ENCODE measurements at regions not wholly inside any gene's neighbourhood (a gene's known extent, or its start where the extent isn't known, plus 50 kb on each side); places are given as distances from the start of the nearest gene placed in this dataset.

DNA sequence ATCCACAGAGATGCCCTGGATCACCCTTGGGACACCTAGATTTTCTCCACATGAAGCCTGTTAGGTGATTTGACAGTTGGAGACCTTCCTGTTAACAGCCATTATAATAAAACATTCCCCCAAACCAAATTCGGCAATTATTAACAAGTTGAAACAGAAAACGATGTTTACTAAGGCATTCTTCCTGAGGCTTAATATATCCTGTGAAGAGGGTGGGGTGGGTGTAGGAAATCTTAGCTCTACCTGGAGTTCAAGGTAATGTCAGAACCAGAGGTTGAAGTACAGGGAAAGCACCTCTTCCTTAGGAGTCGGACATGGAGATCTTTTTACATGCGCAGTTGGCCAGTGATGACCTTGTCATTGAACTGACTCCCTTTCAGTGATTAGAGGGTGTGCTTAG is 143.0 kb downstream of the FGF9 start:
- TF ChIP-seq, protein P1, sequence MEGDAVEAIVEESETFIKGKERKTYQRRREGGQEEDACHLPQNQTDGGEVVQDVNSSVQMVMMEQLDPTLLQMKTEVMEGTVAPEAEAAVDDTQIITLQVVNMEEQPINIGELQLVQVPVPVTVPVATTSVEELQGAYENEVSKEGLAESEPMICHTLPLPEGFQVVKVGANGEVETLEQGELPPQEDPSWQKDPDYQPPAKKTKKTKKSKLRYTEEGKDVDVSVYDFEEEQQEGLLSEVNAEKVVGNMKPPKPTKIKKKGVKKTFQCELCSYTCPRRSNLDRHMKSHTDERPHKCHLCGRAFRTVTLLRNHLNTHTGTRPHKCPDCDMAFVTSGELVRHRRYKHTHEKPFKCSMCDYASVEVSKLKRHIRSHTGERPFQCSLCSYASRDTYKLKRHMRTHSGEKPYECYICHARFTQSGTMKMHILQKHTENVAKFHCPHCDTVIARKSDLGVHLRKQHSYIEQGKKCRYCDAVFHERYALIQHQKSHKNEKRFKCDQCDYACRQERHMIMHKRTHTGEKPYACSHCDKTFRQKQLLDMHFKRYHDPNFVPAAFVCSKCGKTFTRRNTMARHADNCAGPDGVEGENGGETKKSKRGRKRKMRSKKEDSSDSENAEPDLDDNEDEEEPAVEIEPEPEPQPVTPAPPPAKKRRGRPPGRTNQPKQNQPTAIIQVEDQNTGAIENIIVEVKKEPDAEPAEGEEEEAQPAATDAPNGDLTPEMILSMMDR (IDR thresholded peaks at IDR 0.05; ENCODE audit: borderline replicate concordance, insufficient read depth, low read depth, low read length): no peak

DNA sequence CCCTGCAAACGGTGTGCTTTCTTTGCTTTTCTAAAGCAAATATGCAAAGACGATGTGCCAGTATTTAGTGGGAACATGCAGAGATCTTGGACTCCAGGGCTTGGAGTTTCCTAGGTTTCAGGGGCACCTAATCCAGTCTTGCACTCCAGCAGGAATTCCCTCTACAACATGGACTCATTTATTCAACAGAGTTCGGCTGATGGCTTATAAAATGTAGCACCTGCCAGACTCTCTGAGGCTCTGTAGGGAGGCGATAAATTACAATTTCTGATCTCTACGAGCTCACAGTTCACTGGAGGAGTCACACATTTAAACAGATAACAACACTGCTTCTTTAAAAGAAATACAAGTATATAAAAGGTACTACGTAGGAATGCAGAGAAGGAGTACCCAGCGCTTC is 143.7 kb downstream of the FGF9 start:
- TF ChIP-seq, protein P1 (IDR thresholded peaks at IDR 0.05; ENCODE audit: borderline replicate concordance, insufficient read depth, low read depth, low read length): no peak
- no peak overlapping the region for H3K4me3 ChIP-seq (ENCODE audit: low read depth, low read length)

More for the DNA sequence above, 143.0 kb downstream of the FGF9 start:
- no peak overlapping the region for H3K4me3 ChIP-seq (ENCODE audit: low read depth, low read length)

DNA sequence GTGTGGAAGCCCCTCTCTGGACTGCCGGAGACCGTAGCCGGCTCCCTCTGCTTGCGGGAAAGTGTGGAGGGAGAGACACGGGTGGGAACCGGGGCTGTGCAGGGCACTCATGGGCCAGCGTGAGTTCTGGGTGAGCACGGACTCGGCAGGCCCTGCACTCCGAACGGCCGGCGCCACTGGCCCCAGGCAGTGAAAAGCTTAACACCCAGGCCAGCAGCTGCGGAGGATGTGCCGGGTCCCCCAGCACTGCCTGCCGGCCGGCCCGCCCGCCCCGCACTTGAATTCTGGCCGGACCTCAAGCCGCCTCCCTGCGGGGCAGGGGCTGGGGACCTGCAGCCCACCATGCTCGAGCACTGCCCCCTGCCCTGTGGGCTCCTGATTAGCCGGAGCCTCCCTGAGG is 147.0 kb downstream of the FGF9 start:
- TF ChIP-seq, protein P1 (IDR thresholded peaks at IDR 0.05; ENCODE audit: borderline replicate concordance, insufficient read depth, low read depth, low read length): no peak
- H3K4me3 ChIP-seq (ENCODE audit: low read depth, low read length): no peak overlapping the region

DNA sequence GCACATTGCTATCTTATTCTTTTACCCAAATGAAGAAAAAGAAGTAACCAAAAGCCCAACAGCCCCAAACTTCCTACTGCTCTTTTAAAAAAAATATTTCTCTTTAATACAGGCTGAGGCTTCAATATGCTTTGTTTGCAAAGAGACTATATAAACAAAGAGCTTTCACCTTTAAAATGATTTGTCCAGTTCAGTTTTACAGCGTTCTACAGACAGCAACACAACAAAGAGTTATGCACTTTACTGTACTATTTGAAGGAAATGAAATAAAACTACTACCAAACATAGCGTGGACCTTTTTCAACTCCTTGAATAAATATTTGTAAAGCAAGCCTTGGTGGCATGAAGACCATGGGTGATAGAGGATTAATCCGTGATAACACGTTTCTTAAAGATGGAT is 151.2 kb downstream of the FGF9 start:
- TF ChIP-seq, protein P1 (IDR thresholded peaks at IDR 0.05; ENCODE audit: borderline replicate concordance, insufficient read depth, low read depth, low read length): no peak
- H3K4me3 ChIP-seq (ENCODE audit: low read depth, low read length): no peak overlapping the region

DNA sequence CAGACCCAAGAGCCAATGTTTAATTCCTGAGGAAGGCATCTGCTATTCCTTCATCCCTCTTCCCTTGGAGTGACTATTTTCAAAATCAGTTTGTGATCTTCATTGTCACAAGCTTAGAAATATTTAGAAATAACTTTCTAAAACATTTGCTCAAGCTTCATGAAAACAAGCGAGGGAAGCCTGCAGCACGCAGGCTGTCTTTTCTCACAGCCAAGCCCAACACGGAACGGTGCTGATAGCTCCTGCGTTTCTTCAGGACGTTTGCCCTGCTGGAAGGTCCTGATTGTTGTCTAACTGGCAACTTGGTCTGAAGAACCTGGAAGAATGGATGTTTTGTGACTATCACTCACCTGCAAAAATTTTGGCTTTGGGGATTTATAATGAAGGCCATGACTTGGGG is 152.5 kb downstream of the FGF9 start:
- TF ChIP-seq, protein P1 (IDR thresholded peaks at IDR 0.05; ENCODE audit: borderline replicate concordance, insufficient read depth, low read depth, low read length): no peak
- H3K4me3 ChIP-seq (ENCODE audit: low read depth, low read length): no peak overlapping the region

DNA sequence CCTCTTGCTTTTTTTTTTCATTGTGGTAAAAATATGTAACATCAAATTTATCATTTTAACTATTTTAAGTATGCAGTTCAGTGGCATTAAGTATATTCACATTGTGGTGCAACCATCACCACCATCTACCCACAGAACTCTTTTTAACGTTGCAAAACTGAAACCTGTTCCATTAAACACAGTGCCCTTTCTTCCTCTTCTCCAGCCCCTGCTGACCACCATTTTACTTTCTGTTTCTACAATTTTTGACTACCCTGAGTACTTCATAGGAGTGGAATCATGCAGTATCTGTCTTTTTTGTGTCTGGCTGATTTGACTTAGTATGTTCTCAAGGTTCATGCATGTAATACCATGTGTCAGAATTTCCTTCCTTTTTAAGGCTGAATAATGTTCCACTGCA is 153.1 kb downstream of the FGF9 start:
- no peak overlapping the region for H3K4me3 ChIP-seq (ENCODE audit: low read depth, low read length)
- TF ChIP-seq, protein P1 (IDR thresholded peaks at IDR 0.05; ENCODE audit: borderline replicate concordance, insufficient read depth, low read depth, low read length): no peak

DNA sequence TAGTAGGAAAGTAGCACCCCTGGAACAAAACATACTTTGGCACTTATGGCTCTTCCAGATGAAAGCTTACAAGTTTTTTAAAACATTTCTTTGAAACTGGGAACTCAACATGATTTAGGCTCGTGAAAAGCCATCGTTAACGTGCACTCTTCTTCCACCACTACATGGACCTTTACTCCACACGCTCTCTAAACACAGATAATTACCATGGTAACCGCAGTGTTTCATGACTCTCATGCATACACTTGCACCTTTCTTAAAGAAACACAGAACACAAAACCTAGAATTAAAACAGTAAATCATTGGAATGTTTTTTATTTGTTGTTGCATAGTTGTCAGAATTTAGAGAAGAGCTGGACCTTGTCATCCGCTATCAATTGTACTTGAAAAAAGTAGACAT is 154.3 kb downstream of the FGF9 start:
- H3K4me3 ChIP-seq (ENCODE audit: low read depth, low read length): no peak overlapping the region
- TF ChIP-seq, protein P1 (IDR thresholded peaks at IDR 0.05; ENCODE audit: borderline replicate concordance, insufficient read depth, low read depth, low read length): no peak

Measured in GM12875 (cell line).